ENCODE measurements at regions not wholly inside any gene's neighbourhood (a gene's known extent, or its start where the extent isn't known, plus 50 kb on each side); places are given as distances from the start of the nearest gene placed in this dataset.

DNA sequence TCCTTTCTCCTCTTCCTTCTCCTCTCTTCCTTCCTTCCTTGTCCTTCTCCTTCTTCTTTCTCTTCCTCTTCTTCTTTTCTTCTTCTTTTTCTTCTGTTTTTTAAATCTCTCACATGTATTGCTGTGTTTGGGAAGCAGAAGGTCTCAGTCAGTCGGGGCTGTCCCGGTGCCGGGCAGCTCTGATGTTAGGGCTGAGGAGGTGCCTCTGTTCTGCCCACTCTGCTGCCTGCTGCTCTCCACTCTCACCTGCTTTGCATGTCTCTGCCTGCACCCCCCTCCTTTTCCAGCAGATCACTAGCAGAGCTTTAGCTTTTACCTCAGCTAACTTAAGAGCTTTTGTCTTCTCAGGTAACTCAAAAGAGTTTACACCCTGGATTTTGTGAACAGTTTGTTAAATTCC is 276.6 kb downstream of the CHRM3 start:
- POLR2A ChIA-PET: no interaction called here
- DNase-seq (ENCODE audit: extremely low spot score): no peak
- TF ChIP-seq, protein P1, sequence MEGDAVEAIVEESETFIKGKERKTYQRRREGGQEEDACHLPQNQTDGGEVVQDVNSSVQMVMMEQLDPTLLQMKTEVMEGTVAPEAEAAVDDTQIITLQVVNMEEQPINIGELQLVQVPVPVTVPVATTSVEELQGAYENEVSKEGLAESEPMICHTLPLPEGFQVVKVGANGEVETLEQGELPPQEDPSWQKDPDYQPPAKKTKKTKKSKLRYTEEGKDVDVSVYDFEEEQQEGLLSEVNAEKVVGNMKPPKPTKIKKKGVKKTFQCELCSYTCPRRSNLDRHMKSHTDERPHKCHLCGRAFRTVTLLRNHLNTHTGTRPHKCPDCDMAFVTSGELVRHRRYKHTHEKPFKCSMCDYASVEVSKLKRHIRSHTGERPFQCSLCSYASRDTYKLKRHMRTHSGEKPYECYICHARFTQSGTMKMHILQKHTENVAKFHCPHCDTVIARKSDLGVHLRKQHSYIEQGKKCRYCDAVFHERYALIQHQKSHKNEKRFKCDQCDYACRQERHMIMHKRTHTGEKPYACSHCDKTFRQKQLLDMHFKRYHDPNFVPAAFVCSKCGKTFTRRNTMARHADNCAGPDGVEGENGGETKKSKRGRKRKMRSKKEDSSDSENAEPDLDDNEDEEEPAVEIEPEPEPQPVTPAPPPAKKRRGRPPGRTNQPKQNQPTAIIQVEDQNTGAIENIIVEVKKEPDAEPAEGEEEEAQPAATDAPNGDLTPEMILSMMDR (IDR thresholded peaks at IDR 0.05; ENCODE audit: control extremely low read depth, extremely low read depth, low read depth, missing control alignments): no peak
- CTCF ChIA-PET: interaction anchor here (1.5 kb wide), 1 partner anchor 14 kb away, joined by 5 read pairs; no protein-coding TSS in a partner anchor

DNA sequence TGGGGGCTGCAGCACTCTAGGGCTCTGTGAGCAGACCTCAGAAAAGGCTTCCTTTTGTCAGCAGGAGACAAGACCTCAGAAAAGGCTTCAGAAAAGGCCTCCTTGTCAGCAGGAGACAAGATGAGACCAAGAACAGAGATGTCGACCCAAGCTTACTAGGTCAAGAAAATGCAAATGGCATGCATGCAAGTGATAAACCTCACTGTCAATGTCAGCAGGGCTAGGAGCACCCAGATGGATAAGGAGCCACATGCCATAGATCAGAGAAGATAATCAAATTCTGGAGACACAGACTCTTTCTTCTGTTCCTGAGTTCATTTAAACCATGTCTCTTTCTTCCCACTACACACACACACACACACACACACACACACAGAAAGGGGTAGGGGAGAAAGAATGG is 285.9 kb downstream of the CHRM3 start:
- no peak for DNase-seq (ENCODE audit: extremely low spot score)
- ChIA-PET POLR2A (no interaction called here), CTCF (no interaction called here)
- TF ChIP-seq, protein P1 (IDR thresholded peaks at IDR 0.05; ENCODE audit: control extremely low read depth, extremely low read depth, low read depth, missing control alignments): no peak

DNA sequence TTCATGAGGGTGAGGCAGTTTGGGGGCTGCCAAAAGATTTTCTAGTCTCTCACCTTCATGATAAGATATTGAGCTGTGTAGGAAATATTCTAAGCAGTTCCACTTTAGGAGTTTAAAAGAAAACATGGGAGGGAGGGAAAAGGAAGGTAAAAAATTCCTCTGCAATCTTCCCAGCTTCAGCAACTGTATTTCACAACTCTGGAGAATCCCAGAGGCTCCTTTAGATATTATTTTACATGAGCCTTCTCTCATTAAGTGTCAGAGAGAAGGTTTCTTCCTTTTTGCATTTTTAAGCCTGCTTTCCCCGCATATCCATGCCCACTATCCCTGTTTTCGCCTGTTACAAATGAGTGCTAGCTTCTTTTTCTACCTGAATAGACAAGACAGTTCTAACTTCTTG is 289.4 kb downstream of the CHRM3 start:
- DNase-seq (ENCODE audit: extremely low spot score): no peak
- ChIA-PET CTCF (no interaction called here), POLR2A (no interaction called here)
- TF ChIP-seq, protein P1 (IDR thresholded peaks at IDR 0.05; ENCODE audit: control extremely low read depth, extremely low read depth, low read depth, missing control alignments): no peak

DNA sequence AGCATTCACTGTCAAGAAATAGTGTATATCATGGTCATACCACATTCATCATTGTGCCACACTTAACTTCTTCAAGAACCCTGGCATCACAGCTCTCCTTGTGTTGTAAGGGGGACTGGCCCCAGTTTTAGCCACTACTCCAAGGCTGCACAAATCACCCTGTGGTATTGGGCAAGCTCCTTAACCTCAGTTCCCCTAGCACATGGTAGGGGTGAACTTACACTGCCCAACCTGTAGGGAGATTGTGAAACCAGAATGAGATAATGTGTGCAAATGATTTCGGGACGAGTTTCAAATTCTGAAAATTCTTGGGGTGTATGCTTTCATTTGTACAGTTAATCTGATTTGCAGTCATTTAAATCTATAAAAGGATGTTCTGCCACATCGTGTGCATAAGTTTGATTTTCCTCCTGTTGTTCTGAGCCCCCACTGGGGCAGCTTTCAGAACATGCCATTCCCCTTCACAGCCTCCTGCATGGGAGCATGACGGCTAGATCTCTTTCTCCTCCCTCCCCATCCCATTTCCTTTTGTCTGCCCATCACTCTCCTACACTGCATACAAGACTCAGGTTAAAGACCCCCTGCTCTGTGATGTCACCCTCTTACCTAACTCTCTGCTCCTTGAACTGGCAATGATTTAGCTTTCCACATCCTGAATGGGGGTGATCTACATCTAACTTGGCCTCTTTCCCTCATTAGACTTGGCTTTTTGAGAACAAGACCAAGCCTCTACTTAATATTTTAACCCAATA is 290.3 kb downstream of the CHRM3 start:
- TF ChIP-seq, protein P1 (IDR thresholded peaks at IDR 0.05; ENCODE audit: control extremely low read depth, extremely low read depth, low read depth, missing control alignments): no peak
- ChIA-PET POLR2A (no interaction called here), CTCF (interaction anchor here (1.1 kb wide), 1 partner anchor 31 kb away, joined by 3 read pairs; no protein-coding TSS in a partner anchor)
- no peak for DNase-seq (ENCODE audit: extremely low spot score)

DNA sequence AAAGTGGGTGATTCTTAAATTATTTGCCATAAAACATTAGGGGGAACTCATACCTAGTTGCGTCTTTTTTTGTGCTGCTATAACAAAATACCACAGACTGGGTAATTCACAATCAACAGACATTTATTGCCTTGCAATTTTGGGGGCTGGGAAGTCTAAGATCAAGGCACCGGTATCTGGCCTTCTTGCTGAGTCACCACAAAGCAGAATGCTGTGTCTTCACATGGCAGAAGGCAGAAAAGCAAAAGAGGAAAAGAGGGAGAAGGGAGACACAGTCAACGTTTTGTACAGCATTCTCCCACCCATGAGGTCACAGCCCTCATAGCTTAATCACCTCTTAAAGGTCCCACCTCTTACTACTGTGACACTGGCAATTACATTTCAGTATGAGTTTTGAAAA is 291.0 kb downstream of the CHRM3 start:
- DNase-seq (ENCODE audit: extremely low spot score): no peak
- TF ChIP-seq, protein P1 (IDR thresholded peaks at IDR 0.05; ENCODE audit: control extremely low read depth, extremely low read depth, low read depth, missing control alignments): no peak
- POLR2A ChIA-PET: no interaction called here
- CTCF ChIA-PET: interaction anchor here (1.1 kb wide), 1 partner anchor 30 kb away, joined by 3 read pairs; no protein-coding TSS in a partner anchor

DNA sequence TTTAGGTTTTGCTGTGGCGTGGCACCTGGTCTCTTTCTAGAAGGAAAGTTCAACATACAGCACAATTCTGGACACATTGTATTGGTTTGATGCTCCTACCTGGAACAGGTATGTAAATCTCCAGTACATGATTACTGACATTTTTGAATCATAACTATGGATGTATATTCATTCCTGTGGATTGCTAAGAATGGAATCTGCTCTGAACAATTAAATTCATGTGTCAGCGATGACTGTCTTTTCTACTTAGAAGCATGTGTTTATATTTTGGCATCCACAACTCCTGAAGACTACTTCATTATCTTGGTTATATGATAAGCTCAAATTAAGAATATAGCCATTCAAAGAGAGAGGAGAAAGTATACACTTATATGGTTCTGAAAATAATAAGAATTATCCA is 291.8 kb downstream of the CHRM3 start:
- CTCF ChIA-PET: interaction anchor here (1.4 kb wide), 1 partner anchor 12 kb away, joined by 3 read pairs; no protein-coding TSS in a partner anchor

More for the DNA sequence above, 291.8 kb downstream of the CHRM3 start:
- DNase-seq (ENCODE audit: extremely low spot score): no peak
- TF ChIP-seq, protein P1 (IDR thresholded peaks at IDR 0.05; ENCODE audit: control extremely low read depth, extremely low read depth, low read depth, missing control alignments): no peak
- POLR2A ChIA-PET: no interaction called here

Measured in GM10248 (cell line).